Muscle of back (tissue), 3 donors: ENCODE measurements at regions not wholly inside any gene's neighbourhood (a gene's known extent, or its start where the extent isn't known, plus 50 kb on each side); places are given as distances from the start of the nearest gene placed in this dataset.

Experiments
- DNase-seq, 3 donors: peaks; one replicate each; pipeline versions ENCODE4 v3.0.0 to v3.0.0-alpha.2; 2013

GRCh38 chr1:165031001-165031400, 325.5 kb downstream of the LMX1A start:
- DNase-seq = no peak

GRCh38 chr1:165025805-165026204, 330.7 kb downstream of the LMX1A start:
- no peak for DNase-seq

- DNase-seq = no peak
Observed at GRCh38 chr1:165014753-165015152, 341.8 kb downstream of the LMX1A start.

GRCh38 chr1:165011991-165012531, 344.5 kb downstream of the LMX1A start:
- peak; percentile 67 to 85 (median 73) for DNase-seq

GRCh38 chr1:165011186-165011585, 345.3 kb downstream of the LMX1A start:
- DNase-seq = peak; percentile 15 to 73 (median 50)

GRCh38 chr1:165010418-165011070, 346.0 kb downstream of the LMX1A start:
- DNase-seq = peak; percentile 61 to 86 (median 70)

- no peak for DNase-seq
Observed at GRCh38 chr1:165006831-165007230, 349.7 kb downstream of the LMX1A start.

GRCh38 chr1:164999146-164999545, 357.4 kb downstream of the LMX1A start:
- DNase-seq = no peak

- DNase-seq = no peak
Observed at GRCh38 chr1:164991763-164992314, 364.7 kb downstream of the LMX1A start.

GRCh38 chr1:164983023-164983650, 373.4 kb downstream of the LMX1A start:
- no peak for DNase-seq

- no peak for DNase-seq
Observed at GRCh38 chr1:164982545-164982944, 374.0 kb downstream of the LMX1A start.

GRCh38 chr1:164977561-164977960, 379.0 kb downstream of the LMX1A start:
- DNase-seq = no peak

GRCh38 chr1:164971921-164972415, 384.5 kb downstream of the LMX1A start:
- DNase-seq = no peak

- DNase-seq = no peak
Observed at GRCh38 chr1:164971391-164971790, 385.1 kb downstream of the LMX1A start.

GRCh38 chr1:164969253-164969652, 387.3 kb downstream of the LMX1A start:
- DNase-seq = no peak

- DNase-seq = no peak
Observed at GRCh38 chr1:164967300-164967699, 389.2 kb downstream of the LMX1A start.

GRCh38 chr1:164961715-164962114, 394.8 kb downstream of the LMX1A start:
- DNase-seq = no peak

GRCh38 chr1:164958982-164959768, 397.3 kb downstream of the LMX1A start:
- DNase-seq = no peak

GRCh38 chr1:164953815-164954214, 394.8 kb downstream of the PBX1 start:
- DNase-seq = no peak

- peak in 1 of 3 donors; percentile 38 for DNase-seq
Observed at GRCh38 chr1:164953098-164953497, 394.1 kb downstream of the PBX1 start.

- DNase-seq = no peak
Observed at GRCh38 chr1:164951508-164951907, 392.5 kb downstream of the PBX1 start.

- peak in 1 of 3 donors; percentile 26 for DNase-seq
Observed at GRCh38 chr1:164950541-164950986, 391.6 kb downstream of the PBX1 start.
